ENCODE measurements at regions not wholly inside any gene's neighbourhood (a gene's known extent, or its start where the extent isn't known, plus 50 kb on each side); places are given as distances from the start of the nearest gene placed in this dataset.

GRCh38 chr3:20837676-20838302 is 651.8 kb upstream of the SGO1 start (continued):
- TF ChIP-seq, protein P1, sequence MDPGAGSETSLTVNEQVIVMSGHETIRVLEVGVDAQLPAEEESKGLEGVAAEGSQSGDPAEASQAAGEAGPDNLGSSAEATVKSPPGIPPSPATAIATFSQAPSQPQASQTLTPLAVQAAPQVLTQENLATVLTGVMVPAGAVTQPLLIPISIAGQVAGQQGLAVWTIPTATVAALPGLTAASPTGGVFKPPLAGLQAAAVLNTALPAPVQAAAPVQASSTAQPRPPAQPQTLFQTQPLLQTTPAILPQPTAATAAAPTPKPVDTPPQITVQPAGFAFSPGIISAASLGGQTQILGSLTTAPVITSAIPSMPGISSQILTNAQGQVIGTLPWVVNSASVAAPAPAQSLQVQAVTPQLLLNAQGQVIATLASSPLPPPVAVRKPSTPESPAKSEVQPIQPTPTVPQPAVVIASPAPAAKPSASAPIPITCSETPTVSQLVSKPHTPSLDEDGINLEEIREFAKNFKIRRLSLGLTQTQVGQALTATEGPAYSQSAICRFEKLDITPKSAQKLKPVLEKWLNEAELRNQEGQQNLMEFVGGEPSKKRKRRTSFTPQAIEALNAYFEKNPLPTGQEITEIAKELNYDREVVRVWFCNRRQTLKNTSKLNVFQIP (CRISPR knock-in tag; IDR thresholded peaks at IDR 0.05; ENCODE audit: borderline replicate concordance, low read depth): no peak
- no peak for TF ChIP-seq ZC3H10 (CRISPR knock-in tag; IDR thresholded peaks at IDR 0.05)

DNA sequence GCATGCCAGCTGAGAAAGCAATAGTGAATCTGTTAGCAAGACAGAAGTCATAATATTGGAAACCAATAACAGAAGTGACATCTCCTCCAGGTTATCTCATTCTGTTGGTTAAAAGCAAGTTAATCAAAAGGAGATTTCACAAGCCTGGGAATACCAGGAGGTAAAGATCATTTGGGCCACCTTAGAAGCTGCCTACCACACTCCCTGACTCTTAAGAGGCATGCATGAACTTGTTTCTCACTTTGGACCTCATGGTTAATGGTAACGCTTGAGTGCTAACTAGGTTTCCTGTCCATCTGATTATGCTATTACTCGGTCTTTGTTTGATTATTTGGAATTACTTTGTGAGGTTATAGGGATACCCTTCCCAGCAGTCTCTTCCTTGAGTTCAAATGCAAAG is 650.8 kb upstream of the SGO1 start:
- no peak for ATAC-seq
- TF ChIP-seq ZFP30 (CRISPR knock-in tag; IDR thresholded peaks at IDR 0.05) (no peak), BACH2 (CRISPR knock-in tag; IDR thresholded peaks at IDR 0.05; ENCODE audit: borderline replicate concordance) (no peak), CSRNP3 (CRISPR knock-in tag; IDR thresholded peaks at IDR 0.05) (no peak), TOX (CRISPR knock-in tag; IDR thresholded peaks at IDR 0.05; ENCODE audit: borderline replicate concordance) (no peak), TSHZ2 (CRISPR knock-in tag; IDR thresholded peaks at IDR 0.05) (no peak), CSDC2 (CRISPR knock-in tag; IDR thresholded peaks at IDR 0.05) (no peak), GLIS3 (CRISPR knock-in tag; IDR thresholded peaks at IDR 0.05) (no peak), SNAI2 (CRISPR knock-in tag; IDR thresholded peaks at IDR 0.05) (no peak), PPARA (CRISPR knock-in tag; IDR thresholded peaks at IDR 0.05; ENCODE audit: borderline replicate concordance) (no peak), ESRRG (CRISPR knock-in tag; IDR thresholded peaks at IDR 0.05) (no peak), ZFP3 (CRISPR knock-in tag; IDR thresholded peaks at IDR 0.05) (no peak), ZNF565 (CRISPR knock-in tag; conservative IDR thresholded peaks at IDR 0.05; ENCODE audit: low read depth) (no peak), ZNF70 (CRISPR knock-in tag; IDR thresholded peaks at IDR 0.05) (no peak), ZC3H10 (CRISPR knock-in tag; IDR thresholded peaks at IDR 0.05) (no peak), ARNTL (CRISPR knock-in tag; IDR thresholded peaks at IDR 0.05; ENCODE audit: borderline replicate concordance, low read depth) (no peak), CREB5 (CRISPR knock-in tag; IDR thresholded peaks at IDR 0.05; ENCODE audit: low read depth) (no peak), OSR1 (CRISPR knock-in tag; IDR thresholded peaks at IDR 0.05) (no peak), RARB (CRISPR knock-in tag; IDR thresholded peaks at IDR 0.05) (no peak)
- TF ChIP-seq, protein P2, sequence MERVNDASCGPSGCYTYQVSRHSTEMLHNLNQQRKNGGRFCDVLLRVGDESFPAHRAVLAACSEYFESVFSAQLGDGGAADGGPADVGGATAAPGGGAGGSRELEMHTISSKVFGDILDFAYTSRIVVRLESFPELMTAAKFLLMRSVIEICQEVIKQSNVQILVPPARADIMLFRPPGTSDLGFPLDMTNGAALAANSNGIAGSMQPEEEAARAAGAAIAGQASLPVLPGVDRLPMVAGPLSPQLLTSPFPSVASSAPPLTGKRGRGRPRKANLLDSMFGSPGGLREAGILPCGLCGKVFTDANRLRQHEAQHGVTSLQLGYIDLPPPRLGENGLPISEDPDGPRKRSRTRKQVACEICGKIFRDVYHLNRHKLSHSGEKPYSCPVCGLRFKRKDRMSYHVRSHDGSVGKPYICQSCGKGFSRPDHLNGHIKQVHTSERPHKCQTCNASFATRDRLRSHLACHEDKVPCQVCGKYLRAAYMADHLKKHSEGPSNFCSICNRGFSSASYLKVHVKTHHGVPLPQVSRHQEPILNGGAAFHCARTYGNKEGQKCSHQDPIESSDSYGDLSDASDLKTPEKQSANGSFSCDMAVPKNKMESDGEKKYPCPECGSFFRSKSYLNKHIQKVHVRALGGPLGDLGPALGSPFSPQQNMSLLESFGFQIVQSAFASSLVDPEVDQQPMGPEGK (CRISPR knock-in tag; IDR thresholded peaks at IDR 0.05; ENCODE audit: borderline replicate concordance): no peak

DNA sequence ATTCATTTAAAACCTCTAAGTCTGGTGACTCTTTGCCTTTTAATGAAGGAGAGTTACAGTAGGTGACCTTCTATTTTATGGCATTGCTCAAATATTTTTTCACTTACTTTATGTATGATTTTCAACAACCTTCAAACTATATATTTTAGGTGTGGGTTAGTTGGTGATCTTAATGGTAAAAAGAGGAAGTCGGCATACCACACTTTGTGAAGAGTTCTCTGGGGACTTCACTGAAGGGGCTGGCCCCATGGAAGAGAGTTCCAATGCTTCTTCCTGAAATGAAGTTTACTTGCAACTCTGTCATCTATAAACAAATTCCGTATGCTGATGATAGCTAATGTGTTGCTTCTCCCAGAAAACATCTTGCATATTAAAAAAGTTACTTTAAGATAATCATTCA is 647.0 kb upstream of the SGO1 start:
- no peak for ATAC-seq
- TF ChIP-seq CSRNP3 (CRISPR knock-in tag; IDR thresholded peaks at IDR 0.05): no peak

All from SK-N-SH treated with all-trans-retinoic acid at 6 μM for 48 hours (cell line).